ENCODE measurements at regions not wholly inside any gene's neighbourhood (a gene's known extent, or its start where the extent isn't known, plus 50 kb on each side); places are given as distances from the start of the nearest gene placed in this dataset.

DNA sequence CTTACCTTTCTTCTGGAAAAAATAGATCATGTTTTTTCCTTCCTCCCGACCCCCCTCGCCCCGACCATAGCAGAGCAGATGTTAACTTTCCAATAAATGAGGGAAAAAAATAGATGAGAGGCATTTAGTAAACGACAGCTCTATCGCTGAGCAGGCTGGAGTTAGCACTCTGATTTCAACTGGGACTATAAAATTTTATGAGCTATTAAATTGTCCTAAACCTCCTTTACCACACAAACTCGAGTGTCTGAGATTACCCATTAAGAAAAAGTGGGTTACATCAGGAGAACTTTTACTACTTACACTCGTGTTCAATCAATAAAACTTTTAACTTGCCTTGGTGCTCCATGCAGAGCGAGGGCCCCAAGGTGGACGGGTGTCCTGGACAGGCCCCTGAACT is 59.8 kb upstream of the RNU6ATAC start:
- TF ChIP-seq SUZ12 (IDR thresholded peaks at IDR 0.05) = no peak
- TF ChIP-seq L3MBTL2 (conservative IDR thresholded peaks at IDR 0.05) = 0 out of 2 replicates have a peak, but pooled peaks have one; percentile 21
- no peak for TF ChIP-seq SP1 (IDR thresholded peaks at IDR 0.05)
- no peak for TF ChIP-seq FOXA1 (IDR thresholded peaks at IDR 0.05)
- TF ChIP-seq BHLHE40 (IDR thresholded peaks at IDR 0.05; ENCODE audit: borderline replicate concordance) = no peak
- TF ChIP-seq NFRKB (IDR thresholded peaks at IDR 0.05) = no peak
